ENCODE measurements at regions not wholly inside any gene's neighbourhood (a gene's known extent, or its start where the extent isn't known, plus 50 kb on each side); places are given as distances from the start of the nearest gene placed in this dataset.

DNA sequence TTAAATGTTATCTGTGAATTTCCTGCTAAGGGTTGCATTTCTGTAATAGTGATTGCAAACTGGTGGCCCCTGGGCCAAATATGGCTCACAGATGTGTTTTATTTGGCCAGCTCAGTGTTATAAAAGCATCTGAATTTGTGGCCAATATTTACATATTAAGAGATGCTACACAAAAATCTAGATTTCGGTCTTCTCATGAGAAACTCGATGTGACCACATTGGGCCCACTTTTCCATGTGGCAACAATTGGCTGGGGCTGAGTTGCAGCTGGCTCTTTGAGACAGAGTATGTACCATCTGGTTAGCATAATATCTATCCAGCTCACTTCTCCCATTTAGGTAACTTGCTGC lies 244.5 kb upstream of the POU2AF2 start:
- FAIRE-seq (no peak), DNase-seq (ENCODE audit: insufficient read length, low spot score) (no peak)
- TF ChIP-seq POLR2A (IDR thresholded peaks at IDR 0.05; ENCODE audit: low read depth, low read length) (no peak), PAX5 (IDR thresholded peaks at IDR 0.05; ENCODE audit: insufficient read depth, low read length, severe bottlenecking) (no peak), POU2F2 (IDR thresholded peaks at IDR 0.05; ENCODE audit: low read depth, low read length) (no peak), POLR2AphosphoS5 (IDR thresholded peaks at IDR 0.05; ENCODE audit: low read depth, low read length) (no peak), SPI1 (IDR thresholded peaks at IDR 0.05; ENCODE audit: low read depth, low read length) (no peak), TAF1 (IDR thresholded peaks at IDR 0.05; ENCODE audit: low read depth, low read length) (no peak)

GRCh38 chr11:111000400-111001080 lies 245.0 kb upstream of the POU2AF2 start:
- no peak for FAIRE-seq
- TF ChIP-seq POLR2AphosphoS5 (IDR thresholded peaks at IDR 0.05; ENCODE audit: low read depth, low read length) (no peak), POLR2A (IDR thresholded peaks at IDR 0.05; ENCODE audit: low read depth, low read length) (no peak), PAX5 (IDR thresholded peaks at IDR 0.05; ENCODE audit: insufficient read depth, low read length, severe bottlenecking) (no peak), POU2F2 (IDR thresholded peaks at IDR 0.05; ENCODE audit: low read depth, low read length) (no peak), SPI1 (IDR thresholded peaks at IDR 0.05; ENCODE audit: low read depth, low read length) (no peak; the same call in 1 of the 2 replicates), TAF1 (IDR thresholded peaks at IDR 0.05; ENCODE audit: low read depth, low read length) (no peak)

GRCh38 chr11:110992481-110992880 lies 253.0 kb upstream of the POU2AF2 start:
- FAIRE-seq (no peak), DNase-seq (ENCODE audit: insufficient read length, low spot score) (no peak)
- TF ChIP-seq POU2F2 (IDR thresholded peaks at IDR 0.05; ENCODE audit: low read depth, low read length) (no peak), PAX5 (IDR thresholded peaks at IDR 0.05; ENCODE audit: insufficient read depth, low read length, severe bottlenecking) (no peak), TAF1 (IDR thresholded peaks at IDR 0.05; ENCODE audit: low read depth, low read length) (no peak), POLR2AphosphoS5 (IDR thresholded peaks at IDR 0.05; ENCODE audit: low read depth, low read length) (no peak), SPI1 (IDR thresholded peaks at IDR 0.05; ENCODE audit: low read depth, low read length) (no peak), POLR2A (IDR thresholded peaks at IDR 0.05; ENCODE audit: low read depth, low read length) (no peak)

More at GRCh38 chr11:111000400-111001080, 245.0 kb upstream of the POU2AF2 start:
- no peak for DNase-seq (ENCODE audit: insufficient read length, low spot score)

GRCh38 chr11:110991661-110992355 lies 253.7 kb upstream of the POU2AF2 start:
- no peak for FAIRE-seq
- TF ChIP-seq POLR2A (IDR thresholded peaks at IDR 0.05; ENCODE audit: low read depth, low read length) (no peak), POLR2AphosphoS5 (IDR thresholded peaks at IDR 0.05; ENCODE audit: low read depth, low read length) (no peak), POU2F2 (IDR thresholded peaks at IDR 0.05; ENCODE audit: low read depth, low read length) (no peak), SPI1 (IDR thresholded peaks at IDR 0.05; ENCODE audit: low read depth, low read length) (no peak), TAF1 (IDR thresholded peaks at IDR 0.05; ENCODE audit: low read depth, low read length) (no peak), PAX5 (IDR thresholded peaks at IDR 0.05; ENCODE audit: insufficient read depth, low read length, severe bottlenecking) (no peak)
- DNase-seq (ENCODE audit: insufficient read length, low spot score): no peak

DNA sequence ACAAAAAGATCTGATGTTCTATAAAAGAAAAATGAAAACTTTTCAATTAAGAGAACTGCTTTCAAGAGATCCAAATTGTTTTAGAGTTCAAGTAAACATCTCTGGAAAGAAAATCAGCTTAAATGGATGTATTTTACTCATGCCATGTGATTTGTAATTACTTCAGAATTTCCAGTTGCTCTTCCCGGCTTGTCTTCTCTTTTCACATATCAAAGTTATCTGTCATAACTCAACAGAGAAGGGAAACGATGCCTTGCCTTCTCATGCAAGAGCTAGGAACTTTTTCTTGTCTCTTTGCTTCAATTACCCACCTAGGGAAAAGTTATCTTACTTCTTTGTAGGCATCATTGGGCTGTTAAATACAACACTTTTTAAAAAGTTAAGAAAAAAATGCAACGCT lies 255.2 kb upstream of the POU2AF2 start:
- DNase-seq (ENCODE audit: insufficient read length, low spot score) (no peak), FAIRE-seq (no peak)
- TF ChIP-seq SPI1 (IDR thresholded peaks at IDR 0.05; ENCODE audit: low read depth, low read length) (no peak), PAX5 (IDR thresholded peaks at IDR 0.05; ENCODE audit: insufficient read depth, low read length, severe bottlenecking) (no peak), POU2F2 (IDR thresholded peaks at IDR 0.05; ENCODE audit: low read depth, low read length) (no peak), POLR2AphosphoS5 (IDR thresholded peaks at IDR 0.05; ENCODE audit: low read depth, low read length) (no peak), TAF1 (IDR thresholded peaks at IDR 0.05; ENCODE audit: low read depth, low read length) (no peak), POLR2A (IDR thresholded peaks at IDR 0.05; ENCODE audit: low read depth, low read length) (no peak)

GRCh38 chr11:110989428-110990133 lies 255.9 kb upstream of the POU2AF2 start:
- TF ChIP-seq POLR2A (IDR thresholded peaks at IDR 0.05; ENCODE audit: low read depth, low read length): no peak
- TF ChIP-seq POU2F2 (IDR thresholded peaks at IDR 0.05; ENCODE audit: low read depth, low read length): no peak
- no peak for TF ChIP-seq POLR2AphosphoS5 (IDR thresholded peaks at IDR 0.05; ENCODE audit: low read depth, low read length)
- no peak for TF ChIP-seq PAX5 (IDR thresholded peaks at IDR 0.05; ENCODE audit: insufficient read depth, low read length, severe bottlenecking)
- no peak for TF ChIP-seq TAF1 (IDR thresholded peaks at IDR 0.05; ENCODE audit: low read depth, low read length)
- TF ChIP-seq SPI1 (IDR thresholded peaks at IDR 0.05; ENCODE audit: low read depth, low read length): no peak
- FAIRE-seq (no peak), DNase-seq (ENCODE audit: insufficient read length, low spot score) (no peak)

DNA sequence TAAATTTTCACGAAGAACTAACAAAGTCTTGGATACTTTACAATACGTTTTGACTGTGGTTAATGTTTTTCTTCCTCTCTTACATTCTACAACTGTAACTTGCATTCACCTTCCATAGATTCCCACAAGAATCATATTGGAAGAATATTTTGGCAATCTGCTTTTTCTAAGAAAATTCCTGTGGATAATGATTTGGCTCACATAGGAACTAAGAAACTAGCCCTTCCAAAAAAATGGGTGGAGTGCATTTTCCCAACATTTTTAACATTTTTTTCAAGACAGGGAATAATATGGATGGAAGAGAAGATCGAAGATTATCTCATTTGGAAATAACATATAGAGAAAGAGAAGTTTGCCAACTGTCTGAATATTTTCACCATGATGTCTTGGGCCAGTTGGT lies 256.9 kb upstream of the POU2AF2 start:
- TF ChIP-seq PAX5 (IDR thresholded peaks at IDR 0.05; ENCODE audit: insufficient read depth, low read length, severe bottlenecking): no peak
- no peak for TF ChIP-seq POLR2A (IDR thresholded peaks at IDR 0.05; ENCODE audit: low read depth, low read length)
- no peak for TF ChIP-seq SPI1 (IDR thresholded peaks at IDR 0.05; ENCODE audit: low read depth, low read length)
- TF ChIP-seq TAF1 (IDR thresholded peaks at IDR 0.05; ENCODE audit: low read depth, low read length): no peak
- TF ChIP-seq POU2F2 (IDR thresholded peaks at IDR 0.05; ENCODE audit: low read depth, low read length): no peak
- TF ChIP-seq POLR2AphosphoS5 (IDR thresholded peaks at IDR 0.05; ENCODE audit: low read depth, low read length): no peak
- DNase-seq (ENCODE audit: insufficient read length, low spot score): no peak
- FAIRE-seq: no peak

DNA sequence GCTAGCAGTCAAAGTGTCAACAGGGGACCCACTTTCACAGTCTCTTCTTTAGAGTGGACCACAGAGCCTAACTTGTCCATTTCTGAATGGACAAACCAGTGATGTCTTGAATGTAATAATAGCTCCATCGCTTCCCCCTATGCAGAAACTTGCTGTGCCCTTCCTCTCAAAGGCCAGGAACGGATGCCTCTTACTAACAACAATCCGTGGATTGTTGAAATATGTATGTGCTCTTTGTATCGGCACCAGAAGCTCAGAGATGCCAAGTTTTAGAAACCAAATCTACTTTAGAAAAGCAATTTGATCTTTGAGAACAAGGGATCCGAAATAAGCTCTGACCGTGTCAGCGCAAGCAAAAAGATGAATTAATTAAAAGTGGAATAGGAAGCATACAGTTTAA lies 259.5 kb upstream of the POU2AF2 start:
- FAIRE-seq: no peak
- TF ChIP-seq POU2F2 (IDR thresholded peaks at IDR 0.05; ENCODE audit: low read depth, low read length): no peak
- TF ChIP-seq SPI1 (IDR thresholded peaks at IDR 0.05; ENCODE audit: low read depth, low read length): no peak
- TF ChIP-seq POLR2AphosphoS5 (IDR thresholded peaks at IDR 0.05; ENCODE audit: low read depth, low read length): no peak
- no peak for TF ChIP-seq PAX5 (IDR thresholded peaks at IDR 0.05; ENCODE audit: insufficient read depth, low read length, severe bottlenecking)
- TF ChIP-seq TAF1 (IDR thresholded peaks at IDR 0.05; ENCODE audit: low read depth, low read length): no peak
- no peak for TF ChIP-seq POLR2A (IDR thresholded peaks at IDR 0.05; ENCODE audit: low read depth, low read length)
- no peak for DNase-seq (ENCODE audit: insufficient read length, low spot score)

- TF ChIP-seq POLR2A (IDR thresholded peaks at IDR 0.05; ENCODE audit: low read depth, low read length) (no peak), POLR2AphosphoS5 (IDR thresholded peaks at IDR 0.05; ENCODE audit: low read depth, low read length) (no peak)
- DNase-seq (ENCODE audit: insufficient read length, low spot score) (no peak), FAIRE-seq (no peak)
Measured at GRCh38 chr11:110985547-110985946, 260.0 kb upstream of the POU2AF2 start.

Data from GM12891 (cell line).